HEK293 (cell line): ENCODE measurements at regions not wholly inside any gene's neighbourhood (a gene's known extent, or its start where the extent isn't known, plus 50 kb on each side); places are given as distances from the start of the nearest gene placed in this dataset.
"Not testable (repeated sequence)": the region's sequence is repeated elsewhere in the genome, so short reads cannot be mapped to it uniquely, and the experiment has no call there.

Source experiments
- CTCF ChIA-PET: fragments of 350-600 bp; formaldehyde crosslinking; extraction: SDS; loops from one replicate; lab custom pipeline; 2021; ENCODE audit warnings: antibody characterized with exemption; lab: Yijun Ruan, JAX
- POLR2A ChIA-PET: fragments of 300-600 bp; formaldehyde crosslinking; extraction: SDS; loops from one replicate; lab custom pipeline; 2020; ENCODE audit warnings: antibody characterized with exemption, inconsistent platforms; lab: Yijun Ruan, JAX
- H3K27ac ChIP-seq: fragments of 200-500 bp; sonication (Bioruptor generic); 2 replicates; pipeline ENCODE4 v1.5.1; 2014; ENCODE audit warnings: low read depth, low read length, control low read depth, inconsistent platforms; ENCODE audit errors: extremely low read depth
- H3K36me3 ChIP-seq, 2 experiments: fragments of 200-500 bp in 1 of 2; sonication (Bioruptor generic) in 1 of 2; 1 replicate in 1 of 2; 2 replicates in 1 of 2; pipeline ENCODE4 v1.5.1; 2014 to 2017; ENCODE audit warnings: inconsistent platforms in 2 of 2, low read length in 2 of 2; ENCODE audit not compliant: control insufficient read depth in 2 of 2, insufficient read depth in 1 of 2
- H3K4me1 ChIP-seq: fragments of 200-500 bp; sonication (Bioruptor generic); 2 replicates; pipeline ENCODE4 v1.5.1; 2014; ENCODE audit warnings: mild to moderate bottlenecking, low read length, inconsistent platforms; ENCODE audit not compliant: control insufficient read depth, insufficient read depth
- H3K4me3 ChIP-seq: 2 replicates; pipeline ENCODE4 v1.5.1; 2011; ENCODE audit warnings: low read depth, mild to moderate bottlenecking, control low read depth, low read length, moderate library complexity
- H3K9me3 ChIP-seq: fragments of 200-500 bp; sonication (Bioruptor generic); 2 replicates; pipeline ENCODE4 v1.5.1; 2014; ENCODE audit warnings: low read depth, low read length, inconsistent platforms; ENCODE audit not compliant: control insufficient read depth, insufficient read depth
- EGR2 ChIP-seq: fragments of 450-650 bp; formaldehyde crosslinking; IDR thresholded peaks from 2 replicates; pipeline ENCODE4 v1.5.1; 2016; ENCODE audit warnings: low read depth, missing biosample characterization, missing genetic modification characterization
- GLI2 ChIP-seq: fragments of 450-650 bp; formaldehyde crosslinking; IDR thresholded peaks from 2 replicates; pipeline ENCODE4; 2017; ENCODE audit warnings: missing biosample characterization, missing genetic modification characterization, low read depth, borderline replicate concordance
- GLI4 ChIP-seq: fragments of 450-650 bp; formaldehyde crosslinking; IDR thresholded peaks from 2 replicates; pipeline ENCODE4 v1.5.1; 2016; ENCODE audit warnings: missing biosample characterization, missing genetic modification characterization
- HOXC10 ChIP-seq: sonication (generic); formaldehyde crosslinking; IDR thresholded peaks from 2 replicates; pipeline ENCODE4 v1.8.1; 2023; ENCODE audit warnings: mild to moderate bottlenecking, missing genetic modification reagents
- HOXD13 ChIP-seq: sonication (generic); formaldehyde crosslinking; IDR thresholded peaks from 2 replicates; pipeline ENCODE4 v1.8.0; 2022; ENCODE audit warnings: missing genetic modification reagents, borderline replicate concordance
- KLF10 ChIP-seq: fragments of 450-650 bp; IDR thresholded peaks from 2 replicates; pipeline ENCODE4 v1.5.1; 2018; ENCODE audit warnings: missing biosample characterization, mild to moderate bottlenecking, missing genetic modification characterization
- WT1 ChIP-seq: fragments of 450-650 bp; formaldehyde crosslinking; IDR thresholded peaks from 2 replicates; pipeline ENCODE4 v1.5.1; 2016; ENCODE audit warnings: missing biosample characterization, missing genetic modification characterization
- ZBTB20 ChIP-seq: fragments of 450-650 bp; formaldehyde crosslinking; IDR thresholded peaks from 2 replicates; pipeline ENCODE4 v1.5.1; 2016; ENCODE audit warnings: missing biosample characterization, missing genetic modification characterization
- ZNF121 ChIP-seq: fragments of 450-650 bp; formaldehyde crosslinking; IDR thresholded peaks from 2 replicates; pipeline ENCODE4 v1.5.1; 2016; ENCODE audit warnings: missing biosample characterization, missing genetic modification characterization
- ZNF175 ChIP-seq: fragments of 450-650 bp; formaldehyde crosslinking; IDR thresholded peaks from 2 replicates; pipeline ENCODE4 v1.5.1; 2016; ENCODE audit warnings: missing biosample characterization, missing genetic modification characterization
- ZNF19 ChIP-seq: fragments of 450-650 bp; formaldehyde crosslinking; IDR thresholded peaks from 2 replicates; pipeline ENCODE4; 2016; ENCODE audit warnings: missing biosample characterization, missing genetic modification characterization, low read depth
- ZNF324 ChIP-seq: fragments of 450-650 bp; formaldehyde crosslinking; IDR thresholded peaks from 2 replicates; pipeline ENCODE4 v1.5.1; 2016; ENCODE audit warnings: missing biosample characterization, missing genetic modification characterization
- ZNF335 ChIP-seq: fragments of 450-650 bp; formaldehyde crosslinking; conservative IDR thresholded peaks from 2 replicates; pipeline ENCODE4 v1.5.1; 2016; ENCODE audit warnings: missing biosample characterization, missing genetic modification characterization
- ZNF350 ChIP-seq: fragments of 450-650 bp; formaldehyde crosslinking; IDR thresholded peaks from 2 replicates; pipeline ENCODE4 v1.5.0; 2017; ENCODE audit warnings: missing biosample characterization, mild to moderate bottlenecking, missing genetic modification characterization
- ZNF416 ChIP-seq: fragments of 450-650 bp; formaldehyde crosslinking; IDR thresholded peaks from 2 replicates; pipeline ENCODE4 v1.5.1; 2016; ENCODE audit warnings: missing biosample characterization, missing genetic modification characterization
- ZNF677 ChIP-seq: fragments of 450-650 bp; IDR thresholded peaks from 2 replicates; pipeline ENCODE4 v1.5.0; 2018; ENCODE audit warnings: missing biosample characterization, mild to moderate bottlenecking, missing genetic modification characterization, moderate library complexity
- TF ChIP-seq, protein P1 (sequence below): fragments of 450-650 bp; formaldehyde crosslinking; IDR thresholded peaks from 2 replicates; pipeline ENCODE4 v1.5.1; 2017; ENCODE audit warnings: missing biosample characterization, mild to moderate bottlenecking, missing genetic modification characterization, moderate library complexity
- TF ChIP-seq, protein P2 (sequence below): fragments of 450-650 bp; formaldehyde crosslinking; IDR thresholded peaks from 2 replicates; pipeline ENCODE4 v1.5.1; 2016; ENCODE audit warnings: missing biosample characterization, missing genetic modification characterization
- TF ChIP-seq, protein P3 (sequence below): fragments of 450-650 bp; formaldehyde crosslinking; IDR thresholded peaks from 2 replicates; pipeline ENCODE4 v1.5.1; 2016; ENCODE audit warnings: missing biosample characterization, missing genetic modification characterization
- TF ChIP-seq, protein P4 (sequence below): fragments of 450-650 bp; formaldehyde crosslinking; IDR thresholded peaks from 2 replicates; pipeline ENCODE4 v1.5.1; 2016; ENCODE audit warnings: missing biosample characterization, missing genetic modification characterization

DNA sequence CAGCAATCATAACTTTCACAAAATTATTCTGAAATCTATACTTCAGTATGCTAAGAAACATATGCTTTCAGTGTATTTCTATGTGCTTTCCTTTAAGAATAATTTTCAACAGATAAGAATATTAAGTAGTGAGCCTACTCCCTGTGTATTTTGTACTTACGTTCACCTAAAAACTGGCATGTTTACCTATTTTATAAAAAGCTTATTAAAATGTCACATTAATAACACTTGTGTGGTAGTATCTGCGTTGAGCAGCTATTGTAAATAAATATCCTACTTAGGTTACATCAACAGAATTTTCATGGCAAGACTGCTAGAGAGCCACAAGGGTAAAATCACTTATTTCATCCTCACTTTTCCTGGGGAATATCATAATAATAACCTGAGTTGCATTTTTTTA is 113.4 kb upstream of the SLITRK5 start:
- ChIA-PET CTCF (no interaction called here), POLR2A (no interaction called here)
- TF ChIP-seq ZBTB20 (tag by site-specific recombination) (no peak), ZNF335 (no peak), ZNF324 (tag by site-specific recombination) (no peak), KLF10 (tag by site-specific recombination) (no peak), ZNF19 (tag by site-specific recombination) (no peak)
- TF ChIP-seq, protein P1, sequence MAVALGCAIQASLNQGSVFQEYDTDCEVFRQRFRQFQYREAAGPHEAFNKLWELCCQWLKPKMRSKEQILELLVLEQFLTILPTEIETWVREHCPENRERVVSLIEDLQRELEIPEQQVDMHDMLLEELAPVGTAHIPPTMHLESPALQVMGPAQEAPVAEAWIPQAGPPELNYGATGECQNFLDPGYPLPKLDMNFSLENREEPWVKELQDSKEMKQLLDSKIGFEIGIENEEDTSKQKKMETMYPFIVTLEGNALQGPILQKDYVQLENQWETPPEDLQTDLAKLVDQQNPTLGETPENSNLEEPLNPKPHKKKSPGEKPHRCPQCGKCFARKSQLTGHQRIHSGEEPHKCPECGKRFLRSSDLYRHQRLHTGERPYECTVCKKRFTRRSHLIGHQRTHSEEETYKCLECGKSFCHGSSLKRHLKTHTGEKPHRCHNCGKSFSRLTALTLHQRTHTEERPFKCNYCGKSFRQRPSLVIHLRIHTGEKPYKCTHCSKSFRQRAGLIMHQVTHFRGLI: no peak
- TF ChIP-seq, protein P2, sequence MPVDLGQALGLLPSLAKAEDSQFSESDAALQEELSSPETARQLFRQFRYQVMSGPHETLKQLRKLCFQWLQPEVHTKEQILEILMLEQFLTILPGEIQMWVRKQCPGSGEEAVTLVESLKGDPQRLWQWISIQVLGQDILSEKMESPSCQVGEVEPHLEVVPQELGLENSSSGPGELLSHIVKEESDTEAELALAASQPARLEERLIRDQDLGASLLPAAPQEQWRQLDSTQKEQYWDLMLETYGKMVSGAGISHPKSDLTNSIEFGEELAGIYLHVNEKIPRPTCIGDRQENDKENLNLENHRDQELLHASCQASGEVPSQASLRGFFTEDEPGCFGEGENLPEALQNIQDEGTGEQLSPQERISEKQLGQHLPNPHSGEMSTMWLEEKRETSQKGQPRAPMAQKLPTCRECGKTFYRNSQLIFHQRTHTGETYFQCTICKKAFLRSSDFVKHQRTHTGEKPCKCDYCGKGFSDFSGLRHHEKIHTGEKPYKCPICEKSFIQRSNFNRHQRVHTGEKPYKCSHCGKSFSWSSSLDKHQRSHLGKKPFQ (tag by site-specific recombination): no peak
- TF ChIP-seq, protein P3, sequence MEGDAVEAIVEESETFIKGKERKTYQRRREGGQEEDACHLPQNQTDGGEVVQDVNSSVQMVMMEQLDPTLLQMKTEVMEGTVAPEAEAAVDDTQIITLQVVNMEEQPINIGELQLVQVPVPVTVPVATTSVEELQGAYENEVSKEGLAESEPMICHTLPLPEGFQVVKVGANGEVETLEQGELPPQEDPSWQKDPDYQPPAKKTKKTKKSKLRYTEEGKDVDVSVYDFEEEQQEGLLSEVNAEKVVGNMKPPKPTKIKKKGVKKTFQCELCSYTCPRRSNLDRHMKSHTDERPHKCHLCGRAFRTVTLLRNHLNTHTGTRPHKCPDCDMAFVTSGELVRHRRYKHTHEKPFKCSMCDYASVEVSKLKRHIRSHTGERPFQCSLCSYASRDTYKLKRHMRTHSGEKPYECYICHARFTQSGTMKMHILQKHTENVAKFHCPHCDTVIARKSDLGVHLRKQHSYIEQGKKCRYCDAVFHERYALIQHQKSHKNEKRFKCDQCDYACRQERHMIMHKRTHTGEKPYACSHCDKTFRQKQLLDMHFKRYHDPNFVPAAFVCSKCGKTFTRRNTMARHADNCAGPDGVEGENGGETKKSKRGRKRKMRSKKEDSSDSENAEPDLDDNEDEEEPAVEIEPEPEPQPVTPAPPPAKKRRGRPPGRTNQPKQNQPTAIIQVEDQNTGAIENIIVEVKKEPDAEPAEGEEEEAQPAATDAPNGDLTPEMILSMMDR (tag by site-specific recombination): no peak
- no peaks in the 10 kb centered on the region for H3K36me3 ChIP-seq
- H3K9me3 ChIP-seq: no peaks in the 10 kb centered on the region
- no peak overlapping the region for H3K27ac ChIP-seq
- no peaks in the 10 kb centered on the region for H3K4me1 ChIP-seq
- no peak overlapping the region for H3K4me3 ChIP-seq

DNA sequence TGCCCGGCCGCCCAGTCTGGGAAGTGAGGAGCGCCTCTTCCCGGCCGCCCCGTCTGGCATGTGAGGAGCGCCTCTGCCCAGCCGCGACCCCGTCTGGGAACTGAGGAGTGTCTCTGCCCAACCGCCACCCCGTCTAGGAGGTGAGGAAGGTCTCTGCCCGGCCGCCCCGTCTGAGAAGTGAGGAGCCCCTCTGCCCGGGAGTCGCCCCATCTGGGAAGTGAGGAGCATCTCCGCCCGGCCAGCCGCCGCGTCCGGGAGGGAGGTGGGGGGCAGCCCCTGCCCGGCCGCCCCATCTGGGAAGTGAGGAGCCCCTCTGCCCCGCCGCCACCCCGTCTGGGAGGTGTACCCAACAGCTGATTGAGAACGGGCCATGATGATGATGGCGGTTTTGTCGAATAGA is 109.6 kb upstream of the SLITRK5 start:
- CTCF ChIA-PET, H3K9me3 ChIP-seq, H3K4me1 ChIP-seq, H3K36me3 ChIP-seq, POLR2A ChIA-PET, H3K27ac ChIP-seq, H3K4me3 ChIP-seq: not testable (repeated sequence)

DNA sequence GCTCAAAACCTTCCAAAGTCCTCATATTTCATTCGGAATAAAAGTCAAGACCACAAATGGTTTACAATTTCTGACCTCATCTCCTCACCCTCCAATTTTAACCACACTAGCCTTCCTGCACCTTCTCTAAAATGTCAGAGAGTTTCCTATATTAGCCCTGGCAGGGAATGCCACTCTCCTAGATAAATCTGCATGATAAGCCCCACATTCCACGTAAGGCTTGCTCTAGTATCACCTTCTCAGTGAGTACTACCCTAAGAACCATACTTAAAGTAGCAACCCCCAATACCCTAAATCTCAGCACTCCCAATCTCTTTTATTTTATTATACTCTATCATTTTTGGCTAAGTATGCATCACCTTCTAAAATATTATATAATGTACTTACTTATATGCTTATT is 100.5 kb upstream of the SLITRK5 start:
- ChIA-PET CTCF (no interaction called here), POLR2A (no interaction called here)
- Histone ChIP-seq H3K4me1 (no peaks in the 10 kb centered on the region), H3K27ac (no peak overlapping the region), H3K9me3 (no peaks in the 10 kb centered on the region), H3K4me3 (no peak overlapping the region), H3K36me3 (no peaks in the 10 kb centered on the region)
- TF ChIP-seq HOXD13 (CRISPR knock-in tag): no peak
- TF ChIP-seq ZNF121 (tag by site-specific recombination): no peak
- no peak for TF ChIP-seq WT1 (tag by site-specific recombination)
- no peak for TF ChIP-seq EGR2 (tag by site-specific recombination)
- TF ChIP-seq HOXC10 (CRISPR knock-in tag): no peak
- TF ChIP-seq ZNF175 (tag by site-specific recombination): no peak
- no peak for TF ChIP-seq ZNF416 (tag by site-specific recombination)
- TF ChIP-seq ZNF350 (tag by site-specific recombination): no peak
- TF ChIP-seq, protein P4, sequence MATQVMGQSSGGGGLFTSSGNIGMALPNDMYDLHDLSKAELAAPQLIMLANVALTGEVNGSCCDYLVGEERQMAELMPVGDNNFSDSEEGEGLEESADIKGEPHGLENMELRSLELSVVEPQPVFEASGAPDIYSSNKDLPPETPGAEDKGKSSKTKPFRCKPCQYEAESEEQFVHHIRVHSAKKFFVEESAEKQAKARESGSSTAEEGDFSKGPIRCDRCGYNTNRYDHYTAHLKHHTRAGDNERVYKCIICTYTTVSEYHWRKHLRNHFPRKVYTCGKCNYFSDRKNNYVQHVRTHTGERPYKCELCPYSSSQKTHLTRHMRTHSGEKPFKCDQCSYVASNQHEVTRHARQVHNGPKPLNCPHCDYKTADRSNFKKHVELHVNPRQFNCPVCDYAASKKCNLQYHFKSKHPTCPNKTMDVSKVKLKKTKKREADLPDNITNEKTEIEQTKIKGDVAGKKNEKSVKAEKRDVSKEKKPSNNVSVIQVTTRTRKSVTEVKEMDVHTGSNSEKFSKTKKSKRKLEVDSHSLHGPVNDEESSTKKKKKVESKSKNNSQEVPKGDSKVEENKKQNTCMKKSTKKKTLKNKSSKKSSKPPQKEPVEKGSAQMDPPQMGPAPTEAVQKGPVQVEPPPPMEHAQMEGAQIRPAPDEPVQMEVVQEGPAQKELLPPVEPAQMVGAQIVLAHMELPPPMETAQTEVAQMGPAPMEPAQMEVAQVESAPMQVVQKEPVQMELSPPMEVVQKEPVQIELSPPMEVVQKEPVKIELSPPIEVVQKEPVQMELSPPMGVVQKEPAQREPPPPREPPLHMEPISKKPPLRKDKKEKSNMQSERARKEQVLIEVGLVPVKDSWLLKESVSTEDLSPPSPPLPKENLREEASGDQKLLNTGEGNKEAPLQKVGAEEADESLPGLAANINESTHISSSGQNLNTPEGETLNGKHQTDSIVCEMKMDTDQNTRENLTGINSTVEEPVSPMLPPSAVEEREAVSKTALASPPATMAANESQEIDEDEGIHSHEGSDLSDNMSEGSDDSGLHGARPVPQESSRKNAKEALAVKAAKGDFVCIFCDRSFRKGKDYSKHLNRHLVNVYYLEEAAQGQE (tag by site-specific recombination): no peak
- TF ChIP-seq GLI2 (tag by site-specific recombination): no peak
- no peak for TF ChIP-seq ZNF677 (tag by site-specific recombination)
- TF ChIP-seq GLI4 (tag by site-specific recombination): no peak
